ENCODE measurements at regions not wholly inside any gene's neighbourhood (a gene's known extent, or its start where the extent isn't known, plus 50 kb on each side); places are given as distances from the start of the nearest gene placed in this dataset.

- H2AFZ ChIP-seq (ENCODE audit: low read depth, low read length) = no peak overlapping the region
- H3K27me3 ChIP-seq (ENCODE audit: insufficient read depth, low read depth, low read length) = no peaks in the 10 kb centered on the region
- H3K9me2 ChIP-seq (ENCODE audit: insufficient read depth, low read length) = no peaks in the 10 kb centered on the region
- no peaks in the 10 kb centered on the region for H4K20me1 ChIP-seq (ENCODE audit: insufficient read depth)
- H3K79me2 ChIP-seq (replicated peaks; ENCODE audit: insufficient read depth, low read length) = no peaks in the 10 kb centered on the region
- H3F3A ChIP-seq (ENCODE audit: insufficient read depth, low read length, poor library complexity, severe bottlenecking) = no peaks in the 10 kb centered on the region
- no peak overlapping the region for H3K9ac ChIP-seq (ENCODE audit: low read length)
- H3K36me3 ChIP-seq (ENCODE audit: insufficient read depth, low read length) = no peaks in the 10 kb centered on the region
- no peak overlapping the region for H3K27ac ChIP-seq (ENCODE audit: low read length)
- no peak overlapping the region for H3K4me3 ChIP-seq (ENCODE audit: low read length)
- no peak for TF ChIP-seq SMC3 (conservative IDR thresholded peaks at IDR 0.05; ENCODE audit: poor library complexity)
- TF ChIP-seq EZH2 (IDR thresholded peaks at IDR 0.05; ENCODE audit: borderline replicate concordance, insufficient read depth, low read length, poor library complexity, severe bottlenecking) = no peak
- no peak for TF ChIP-seq TAF1 (IDR thresholded peaks at IDR 0.05; ENCODE audit: low read depth)
- no peak overlapping the region for H3K4me2 ChIP-seq (ENCODE audit: low read length)
- H3K9me3 ChIP-seq (ENCODE audit: low read length) = no peaks in the 10 kb centered on the region
These were observed 287.4 kb upstream of the SEMA3D start for GRCh38 chr7:85474234-85474633.

- Histone ChIP-seq H2AFZ (ENCODE audit: low read depth, low read length) (no peak overlapping the region), H3K9me2 (ENCODE audit: insufficient read depth, low read length) (no peaks in the 10 kb centered on the region), H3K9ac (ENCODE audit: low read length) (no peak overlapping the region), H3K36me3 (ENCODE audit: insufficient read depth, low read length) (no peaks in the 10 kb centered on the region), H3F3A (ENCODE audit: insufficient read depth, low read length, poor library complexity, severe bottlenecking) (no peaks in the 10 kb centered on the region), H3K4me2 (ENCODE audit: low read length) (no peak overlapping the region), H3K79me2 (replicated peaks; ENCODE audit: insufficient read depth, low read length) (no peaks in the 10 kb centered on the region), H3K9me3 (ENCODE audit: low read length) (no peaks in the 10 kb centered on the region), H3K4me3 (ENCODE audit: low read length) (no peak overlapping the region), H3K27me3 (ENCODE audit: insufficient read depth, low read depth, low read length) (no peaks in the 10 kb centered on the region), H3K27ac (ENCODE audit: low read length) (no peak overlapping the region), H4K20me1 (ENCODE audit: insufficient read depth) (no peaks in the 10 kb centered on the region)
- TF ChIP-seq, protein P1, sequence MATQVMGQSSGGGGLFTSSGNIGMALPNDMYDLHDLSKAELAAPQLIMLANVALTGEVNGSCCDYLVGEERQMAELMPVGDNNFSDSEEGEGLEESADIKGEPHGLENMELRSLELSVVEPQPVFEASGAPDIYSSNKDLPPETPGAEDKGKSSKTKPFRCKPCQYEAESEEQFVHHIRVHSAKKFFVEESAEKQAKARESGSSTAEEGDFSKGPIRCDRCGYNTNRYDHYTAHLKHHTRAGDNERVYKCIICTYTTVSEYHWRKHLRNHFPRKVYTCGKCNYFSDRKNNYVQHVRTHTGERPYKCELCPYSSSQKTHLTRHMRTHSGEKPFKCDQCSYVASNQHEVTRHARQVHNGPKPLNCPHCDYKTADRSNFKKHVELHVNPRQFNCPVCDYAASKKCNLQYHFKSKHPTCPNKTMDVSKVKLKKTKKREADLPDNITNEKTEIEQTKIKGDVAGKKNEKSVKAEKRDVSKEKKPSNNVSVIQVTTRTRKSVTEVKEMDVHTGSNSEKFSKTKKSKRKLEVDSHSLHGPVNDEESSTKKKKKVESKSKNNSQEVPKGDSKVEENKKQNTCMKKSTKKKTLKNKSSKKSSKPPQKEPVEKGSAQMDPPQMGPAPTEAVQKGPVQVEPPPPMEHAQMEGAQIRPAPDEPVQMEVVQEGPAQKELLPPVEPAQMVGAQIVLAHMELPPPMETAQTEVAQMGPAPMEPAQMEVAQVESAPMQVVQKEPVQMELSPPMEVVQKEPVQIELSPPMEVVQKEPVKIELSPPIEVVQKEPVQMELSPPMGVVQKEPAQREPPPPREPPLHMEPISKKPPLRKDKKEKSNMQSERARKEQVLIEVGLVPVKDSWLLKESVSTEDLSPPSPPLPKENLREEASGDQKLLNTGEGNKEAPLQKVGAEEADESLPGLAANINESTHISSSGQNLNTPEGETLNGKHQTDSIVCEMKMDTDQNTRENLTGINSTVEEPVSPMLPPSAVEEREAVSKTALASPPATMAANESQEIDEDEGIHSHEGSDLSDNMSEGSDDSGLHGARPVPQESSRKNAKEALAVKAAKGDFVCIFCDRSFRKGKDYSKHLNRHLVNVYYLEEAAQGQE (IDR thresholded peaks at IDR 0.05; ENCODE audit: borderline replicate concordance) = no peak
- TF ChIP-seq MXI1 (conservative IDR thresholded peaks at IDR 0.05; ENCODE audit: poor library complexity, severe bottlenecking) (no peak), RAD21 (conservative IDR thresholded peaks at IDR 0.05) (no peak), TAF1 (IDR thresholded peaks at IDR 0.05; ENCODE audit: low read depth) (no peak), SMC3 (conservative IDR thresholded peaks at IDR 0.05; ENCODE audit: poor library complexity) (no peak), EP300 (conservative IDR thresholded peaks at IDR 0.05; ENCODE audit: poor library complexity, severe bottlenecking) (no peak), EZH2 (IDR thresholded peaks at IDR 0.05; ENCODE audit: borderline replicate concordance, insufficient read depth, low read length, poor library complexity, severe bottlenecking) (no peak), POLR2AphosphoS5 (IDR thresholded peaks at IDR 0.05) (no peak)
- TF ChIP-seq, protein P2, sequence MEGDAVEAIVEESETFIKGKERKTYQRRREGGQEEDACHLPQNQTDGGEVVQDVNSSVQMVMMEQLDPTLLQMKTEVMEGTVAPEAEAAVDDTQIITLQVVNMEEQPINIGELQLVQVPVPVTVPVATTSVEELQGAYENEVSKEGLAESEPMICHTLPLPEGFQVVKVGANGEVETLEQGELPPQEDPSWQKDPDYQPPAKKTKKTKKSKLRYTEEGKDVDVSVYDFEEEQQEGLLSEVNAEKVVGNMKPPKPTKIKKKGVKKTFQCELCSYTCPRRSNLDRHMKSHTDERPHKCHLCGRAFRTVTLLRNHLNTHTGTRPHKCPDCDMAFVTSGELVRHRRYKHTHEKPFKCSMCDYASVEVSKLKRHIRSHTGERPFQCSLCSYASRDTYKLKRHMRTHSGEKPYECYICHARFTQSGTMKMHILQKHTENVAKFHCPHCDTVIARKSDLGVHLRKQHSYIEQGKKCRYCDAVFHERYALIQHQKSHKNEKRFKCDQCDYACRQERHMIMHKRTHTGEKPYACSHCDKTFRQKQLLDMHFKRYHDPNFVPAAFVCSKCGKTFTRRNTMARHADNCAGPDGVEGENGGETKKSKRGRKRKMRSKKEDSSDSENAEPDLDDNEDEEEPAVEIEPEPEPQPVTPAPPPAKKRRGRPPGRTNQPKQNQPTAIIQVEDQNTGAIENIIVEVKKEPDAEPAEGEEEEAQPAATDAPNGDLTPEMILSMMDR (IDR thresholded peaks at IDR 0.05; ENCODE audit: poor library complexity, severe bottlenecking) = no peak
These were observed 284.9 kb upstream of the SEMA3D start for GRCh38 chr7:85471740-85472139.

DNA sequence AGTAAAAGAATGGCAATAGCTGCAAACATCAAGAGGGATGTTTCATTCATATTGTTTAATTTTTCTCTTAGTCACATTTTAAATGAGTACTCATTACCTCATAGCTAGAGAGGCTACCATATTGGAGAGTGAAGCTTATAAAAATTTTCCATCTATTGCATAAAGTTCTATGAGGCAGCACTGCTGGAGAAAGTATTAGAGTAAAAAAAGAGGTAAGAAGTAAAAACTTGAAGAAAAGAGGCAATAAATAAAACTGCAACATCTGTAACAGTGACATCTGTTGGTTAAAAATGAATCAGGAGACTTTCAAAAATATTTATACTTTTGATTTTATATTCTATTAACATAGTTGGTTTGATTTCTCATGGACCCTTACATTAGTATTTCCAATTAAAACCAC is 284.5 kb upstream of the SEMA3D start:
- TF ChIP-seq RAD21 (conservative IDR thresholded peaks at IDR 0.05) (no peak), TAF1 (IDR thresholded peaks at IDR 0.05; ENCODE audit: low read depth) (no peak), EP300 (conservative IDR thresholded peaks at IDR 0.05; ENCODE audit: poor library complexity, severe bottlenecking) (no peak), MXI1 (conservative IDR thresholded peaks at IDR 0.05; ENCODE audit: poor library complexity, severe bottlenecking) (no peak), SMC3 (conservative IDR thresholded peaks at IDR 0.05; ENCODE audit: poor library complexity) (no peak), POLR2AphosphoS5 (IDR thresholded peaks at IDR 0.05) (no peak), EZH2 (IDR thresholded peaks at IDR 0.05; ENCODE audit: borderline replicate concordance, insufficient read depth, low read length, poor library complexity, severe bottlenecking) (no peak)
- TF ChIP-seq, protein P1 (IDR thresholded peaks at IDR 0.05; ENCODE audit: borderline replicate concordance) = no peak
- TF ChIP-seq, protein P2 (IDR thresholded peaks at IDR 0.05; ENCODE audit: poor library complexity, severe bottlenecking) = no peak
- H3K9me3 ChIP-seq (ENCODE audit: low read length) = no peaks in the 10 kb centered on the region

More for the DNA sequence above, 284.5 kb upstream of the SEMA3D start:
- Histone ChIP-seq H4K20me1 (ENCODE audit: insufficient read depth) (no peaks in the 10 kb centered on the region), H3K36me3 (ENCODE audit: insufficient read depth, low read length) (no peaks in the 10 kb centered on the region), H3K27me3 (ENCODE audit: insufficient read depth, low read depth, low read length) (no peaks in the 10 kb centered on the region), H2AFZ (ENCODE audit: low read depth, low read length) (no peak overlapping the region), H3K4me2 (ENCODE audit: low read length) (no peak overlapping the region), H3K9me2 (ENCODE audit: insufficient read depth, low read length) (no peaks in the 10 kb centered on the region), H3F3A (ENCODE audit: insufficient read depth, low read length, poor library complexity, severe bottlenecking) (no peaks in the 10 kb centered on the region), H3K4me3 (ENCODE audit: low read length) (no peak overlapping the region), H3K79me2 (replicated peaks; ENCODE audit: insufficient read depth, low read length) (no peaks in the 10 kb centered on the region), H3K27ac (ENCODE audit: low read length) (no peak overlapping the region), H3K9ac (ENCODE audit: low read length) (no peak overlapping the region)
